Pancreas (tissue), 10 donors: ENCODE measurements at regions not wholly inside any gene's neighbourhood (a gene's known extent, or its start where the extent isn't known, plus 50 kb on each side); places are given as distances from the start of the nearest gene placed in this dataset.

Experiments
- ATAC-seq, 4 donors: fragments of 200-7000 bp; cut with Tn5 transposase; one replicate each; pipeline versions ENCODE4 v1.8.0 to v1.9.1; 2020; ENCODE audit warnings: mild to moderate bottlenecking in 4 of 4, moderate library complexity in 4 of 4
- DNase-seq, 6 donors: peaks; one replicate each; pipeline ENCODE4 v3.0.0-alpha.2; 2020
- FAIRE-seq: peaks from 2 replicates; lab custom pipeline; 2012; peaks lifted over from hg19 to GRCh38; lab: Jason Lieb, UNC
- H3K27ac ChIP-seq, 4 donors: fragments of 200-600 bp; sonication (generic); 1 replicate in 3 of 4; 2 replicates in 1 of 4; pipeline versions ENCODE4 v1.5.0 to v1.8.0; 2020
- H3K27me3 ChIP-seq, 4 donors: fragments of 200-600 bp; one replicate each; pipeline ENCODE4 v1.8.0; 2021
- H3K36me3 ChIP-seq, 3 donors: fragments of 200-600 bp; sonication (generic) in 1 of 3; one replicate each; pipeline versions ENCODE4 v1.5.0 to v1.8.0; 2020 to 2021
- H3K4me1 ChIP-seq, 3 donors: fragments of 200-600 bp; one replicate each; pipeline ENCODE4 v1.8.0; 2021
- H3K4me3 ChIP-seq, 4 donors: fragments of 200-600 bp; sonication (generic) in 2 of 4; one replicate each; pipeline versions ENCODE4 v1.5.0 to v1.8.0; 2020 to 2021
- H3K9me3 ChIP-seq, 4 donors: fragments of 200-600 bp; one replicate each; pipeline ENCODE4 v1.8.0; 2021
- WGBS, 2 donors: extraction: QIAGEN DNeasy Blood & Tissue Kit; methylation state at CpG; one replicate each; pipeline ENCODE4 v1.1.7; 2013; 5-methylcytosine and 5-hydroxymethylcytosine counted together
- intact Hi-C, 3 donors: fragments of 100-400 bp; cut with DNase I; formaldehyde crosslinking; loops; one replicate each; pipeline versions ENCODE4 v1.11.1 to v1.14.2; 2022
- TF ChIP-seq, protein P1 (sequence below), 4 donors: fragments of 200-600 bp; sonication (generic) in 3 of 4; IDR thresholded peaks; one replicate each; pipeline versions ENCODE4 v1.5.0 to v1.8.0; 2021; ENCODE audit warnings: antibody characterized with exemption in 4 of 4
- donor health status: healthy with polysubstance abuse.
- donor health status: DM: no; HTN: no; CAD: no; lungs with moderate emphysema.
- donor health status: DM: no; HTN: no; CAD: no.
- donor health status: control.
- donor health status: control.
- donor health status: Bipolar disorder and iron deficiency.
- donor health status: DM: yes; HTN: yes; CAD: no.
- donor health status: DM: no; HTN: no; CAD: no.
- donor health status: DM: no; HTN: no; CAD: no.
- donor health status: DM: yes; HTN: yes; CAD: no.

DNA sequence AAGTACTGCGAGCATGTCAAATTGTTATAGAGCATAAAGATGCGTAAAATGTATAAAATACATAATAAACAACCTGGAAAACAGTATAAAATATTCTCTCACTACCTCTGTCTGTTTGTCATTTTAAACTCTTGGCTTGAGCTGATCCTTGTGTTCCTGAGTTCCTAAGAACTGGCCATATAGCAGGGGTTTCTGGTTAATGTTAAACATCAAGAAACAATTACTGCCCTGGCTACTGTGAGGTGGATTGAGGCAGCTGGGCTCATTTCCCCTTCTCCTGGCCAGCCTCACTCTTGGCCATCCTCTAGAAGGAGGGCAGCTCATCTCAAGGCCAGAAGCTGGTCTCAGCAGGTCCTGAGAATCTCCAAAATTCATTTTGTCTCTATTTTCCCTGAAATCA lies 297.3 kb upstream of the USP24 start:
- no peaks in the 10 kb centered on the region for H3K9me3 ChIP-seq
- intact Hi-C loops = no loop called here
- no peak for FAIRE-seq
- TF ChIP-seq, protein P1, sequence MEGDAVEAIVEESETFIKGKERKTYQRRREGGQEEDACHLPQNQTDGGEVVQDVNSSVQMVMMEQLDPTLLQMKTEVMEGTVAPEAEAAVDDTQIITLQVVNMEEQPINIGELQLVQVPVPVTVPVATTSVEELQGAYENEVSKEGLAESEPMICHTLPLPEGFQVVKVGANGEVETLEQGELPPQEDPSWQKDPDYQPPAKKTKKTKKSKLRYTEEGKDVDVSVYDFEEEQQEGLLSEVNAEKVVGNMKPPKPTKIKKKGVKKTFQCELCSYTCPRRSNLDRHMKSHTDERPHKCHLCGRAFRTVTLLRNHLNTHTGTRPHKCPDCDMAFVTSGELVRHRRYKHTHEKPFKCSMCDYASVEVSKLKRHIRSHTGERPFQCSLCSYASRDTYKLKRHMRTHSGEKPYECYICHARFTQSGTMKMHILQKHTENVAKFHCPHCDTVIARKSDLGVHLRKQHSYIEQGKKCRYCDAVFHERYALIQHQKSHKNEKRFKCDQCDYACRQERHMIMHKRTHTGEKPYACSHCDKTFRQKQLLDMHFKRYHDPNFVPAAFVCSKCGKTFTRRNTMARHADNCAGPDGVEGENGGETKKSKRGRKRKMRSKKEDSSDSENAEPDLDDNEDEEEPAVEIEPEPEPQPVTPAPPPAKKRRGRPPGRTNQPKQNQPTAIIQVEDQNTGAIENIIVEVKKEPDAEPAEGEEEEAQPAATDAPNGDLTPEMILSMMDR (IDR thresholded peaks at IDR 0.05) = no peak
- H3K36me3 ChIP-seq = no peaks in the 10 kb centered on the region
- no peaks in the 10 kb centered on the region for H3K4me1 ChIP-seq
- ATAC-seq = no peak
- H3K4me3 ChIP-seq = no peak overlapping the region
- 92 to 96% methylated on average over 2 of the region's 2 CpGs for WGBS, 2 donors
- DNase-seq = no peak
- no peaks in the 10 kb centered on the region for H3K27me3 ChIP-seq
- no peak overlapping the region for H3K27ac ChIP-seq

DNA sequence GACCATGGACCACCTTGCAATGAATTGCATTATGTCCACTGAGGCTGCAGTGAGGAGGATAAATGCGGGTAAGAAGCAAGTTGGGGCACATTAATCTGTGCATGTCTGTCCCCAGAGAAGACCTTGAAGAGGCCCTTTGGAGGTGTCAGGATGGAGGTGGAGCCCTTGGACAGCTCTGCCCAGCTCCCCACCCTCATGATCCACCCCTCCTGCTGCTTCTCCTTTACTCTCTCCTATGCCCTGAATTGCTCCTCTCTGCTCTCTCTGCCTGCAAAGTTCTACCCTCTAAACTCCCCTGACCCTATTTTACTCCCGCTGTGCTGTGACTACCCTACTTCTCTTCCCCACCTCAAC lies 292.4 kb upstream of the USP24 start:
- Histone ChIP-seq H3K27ac (no peak overlapping the region), H3K4me1 (no peaks in the 10 kb centered on the region), H3K27me3 (no peaks in the 10 kb centered on the region), H3K9me3 (no peaks in the 10 kb centered on the region), H3K4me3 (no peak overlapping the region), H3K36me3 (no peaks in the 10 kb centered on the region)
- 76 to 80% methylated on average over 2 of the region's 2 CpGs for WGBS, 2 donors
- TF ChIP-seq, protein P1 (IDR thresholded peaks at IDR 0.05) = no peak
- intact Hi-C loops = no loop called here
- ATAC-seq (no peak), FAIRE-seq (no peak), DNase-seq (no peak)

DNA sequence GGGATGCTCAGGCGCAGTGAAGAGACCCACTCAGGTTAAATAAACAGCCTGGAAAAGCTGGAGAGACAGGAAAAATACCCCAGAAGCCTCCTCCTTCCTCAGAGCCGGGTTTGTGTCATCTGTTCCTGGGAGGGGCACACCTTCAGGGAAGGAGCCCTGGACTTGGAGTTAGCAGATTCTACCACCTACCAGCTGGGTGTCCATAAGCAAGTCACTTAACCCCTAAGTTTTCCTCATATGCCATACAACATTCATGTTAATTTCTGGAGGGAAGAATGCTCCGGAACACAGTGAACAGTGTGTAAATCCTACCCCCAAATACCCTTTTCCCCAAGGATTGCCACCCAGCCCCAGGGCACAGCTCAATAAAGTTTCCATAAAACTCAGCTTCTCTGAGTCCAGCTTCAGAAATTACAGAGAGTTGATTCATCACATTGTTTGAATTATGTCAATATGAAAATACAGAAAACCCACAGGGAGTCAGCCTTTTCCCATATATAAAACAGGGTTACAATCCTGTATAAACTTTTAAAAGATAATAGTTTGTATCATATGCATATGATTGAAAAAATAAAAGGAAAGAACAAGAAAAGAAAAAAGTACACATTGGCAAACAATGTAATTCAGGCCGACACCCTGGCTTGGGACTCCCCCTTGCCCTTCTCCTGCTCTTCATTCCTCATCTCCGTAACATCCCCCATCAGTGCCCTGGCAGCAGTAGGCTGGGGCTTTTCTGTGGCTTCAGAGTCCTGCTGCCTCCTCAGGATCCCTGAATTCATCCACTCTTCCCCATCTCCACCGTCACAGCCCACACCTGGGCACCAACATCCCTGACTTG lies 291.8 kb upstream of the USP24 start:
- ATAC-seq (no peak), FAIRE-seq (no peak)
- 72 to 77% methylated on average over 6 of the region's 6 CpGs for WGBS, 2 donors

DNA sequence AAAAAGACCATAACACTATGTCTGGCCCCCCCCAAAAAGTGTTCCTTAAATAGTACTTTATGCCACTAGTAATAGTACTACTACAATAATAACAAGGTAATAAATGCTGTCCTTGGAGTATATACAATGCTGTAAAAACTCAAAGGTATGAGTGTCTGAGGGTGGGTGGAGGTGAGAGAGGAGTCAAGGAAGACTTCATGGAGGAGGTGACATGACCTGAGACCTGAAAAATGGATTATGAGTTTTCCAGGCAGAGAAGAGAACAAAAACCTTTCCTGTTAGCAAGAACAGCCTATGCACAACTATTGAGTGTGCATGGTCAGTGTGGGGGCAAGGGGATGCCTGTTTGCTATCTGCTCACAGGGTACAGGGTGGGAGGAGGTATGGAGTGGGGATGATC lies 290.2 kb upstream of the USP24 start:
- Histone ChIP-seq H3K27ac (no peak overlapping the region), H3K36me3 (no peaks in the 10 kb centered on the region), H3K9me3 (no peaks in the 10 kb centered on the region), H3K4me1 (no peaks in the 10 kb centered on the region), H3K4me3 (no peak overlapping the region), H3K27me3 (no peaks in the 10 kb centered on the region)
- DNase-seq (no peak), ATAC-seq (no peak), FAIRE-seq (no peak)
- TF ChIP-seq, protein P1 (IDR thresholded peaks at IDR 0.05) = no peak
- intact Hi-C loops = no loop called here

More for the DNA sequence above, 291.8 kb upstream of the USP24 start:
- intact Hi-C loops = no loop called here
- no peaks in the 10 kb centered on the region for H3K36me3 ChIP-seq
- TF ChIP-seq, protein P1 (IDR thresholded peaks at IDR 0.05) = no peak
- no peaks in the 10 kb centered on the region for H3K9me3 ChIP-seq
- H3K4me3 ChIP-seq = no peak overlapping the region
- no peak for DNase-seq
- no peak overlapping the region for H3K27ac ChIP-seq
- H3K27me3 ChIP-seq = no peaks in the 10 kb centered on the region
- no peaks in the 10 kb centered on the region for H3K4me1 ChIP-seq

DNA sequence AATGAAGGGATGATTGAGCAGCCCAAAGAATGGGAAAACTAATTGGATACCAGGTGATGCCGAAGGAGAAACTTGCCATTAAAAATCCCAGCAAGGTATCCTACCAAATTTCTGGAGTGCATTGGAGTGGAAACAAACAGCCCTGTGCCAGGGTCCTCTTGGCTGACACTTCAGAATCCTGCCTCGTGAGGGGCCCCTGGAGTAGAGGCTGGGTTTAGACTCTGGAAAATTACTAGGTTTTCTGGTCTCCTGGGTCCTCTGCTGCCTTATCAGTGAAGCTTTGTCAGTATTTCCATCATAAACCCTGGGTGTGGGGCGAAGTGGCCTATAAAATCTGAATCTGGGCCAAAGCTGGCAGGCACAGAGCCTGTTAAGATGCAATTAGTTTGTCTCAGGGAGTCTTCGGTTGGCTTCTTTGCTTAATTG lies 289.2 kb upstream of the USP24 start:
- Histone ChIP-seq H3K4me3 (no peak overlapping the region), H3K9me3 (no peaks in the 10 kb centered on the region), H3K27ac (no peak overlapping the region), H3K36me3 (no peaks in the 10 kb centered on the region), H3K4me1 (no peaks in the 10 kb centered on the region), H3K27me3 (no peaks in the 10 kb centered on the region)
- FAIRE-seq (no peak), DNase-seq (no peak), ATAC-seq (no peak)
- TF ChIP-seq, protein P1 (IDR thresholded peaks at IDR 0.05) = no peak
- intact Hi-C loops = no loop called here
- WGBS, 2 donors = 65 to 70% methylated on average over 4 of the region's 4 CpGs
